ENCODE measurements at regions not wholly inside any gene's neighbourhood (a gene's known extent, or its start where the extent isn't known, plus 50 kb on each side); places are given as distances from the start of the nearest gene placed in this dataset.
A peak's percentile ranks its signal among the peaks of the same experiment; 100 is the strongest.

DNA sequence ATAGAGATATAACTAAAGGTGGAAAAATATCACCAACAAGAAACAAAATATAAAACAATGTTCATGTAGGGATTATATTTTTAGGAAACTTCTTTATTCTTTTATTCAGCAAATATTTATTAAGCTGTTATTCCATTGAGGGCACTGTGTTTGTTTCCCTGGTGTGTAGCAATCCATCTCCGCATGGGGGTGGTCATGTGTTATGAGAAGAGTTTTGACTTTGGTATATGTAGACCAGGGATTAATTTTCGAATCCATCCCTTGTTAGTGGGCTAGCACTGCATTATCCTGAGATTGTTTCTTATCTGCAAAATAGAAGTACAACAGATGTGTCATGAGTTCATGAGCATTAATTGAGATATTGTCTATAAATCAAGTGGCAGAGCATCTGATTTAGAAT, 190.2 kb upstream of the LRRC7 start:
- no peaks in the 10 kb centered on the region for H3K36me3 ChIP-seq (ENCODE audit: control insufficient read depth, insufficient read depth, low read length)

GRCh38 chr1:69388044-69388443, 179.7 kb upstream of the LRRC7 start:
- ChIA-PET POLR2A (no interaction called here), CTCF (no interaction called here)
- H3K36me3 ChIP-seq (ENCODE audit: control insufficient read depth, insufficient read depth, low read length): no peaks in the 10 kb centered on the region
- Mint-ChIP-seq H3K27me3 (ENCODE audit: insufficient read depth, unreplicated experiment) (no peaks in the 10 kb centered on the region), H3K9me3 (ENCODE audit: unreplicated experiment) (peaks cover 13% of the 10 kb centered on the region), H3K27ac (ENCODE audit: unreplicated experiment) (no peak overlapping the region), H3K36me3 (ENCODE audit: insufficient read depth, unreplicated experiment) (no peaks in the 10 kb centered on the region), H3K4me1 (ENCODE audit: low read depth, unreplicated experiment) (no peaks in the 10 kb centered on the region), H3K4me3 (ENCODE audit: unreplicated experiment) (no peak overlapping the region)
- no peak for DNase-seq
- intact Hi-C loops (cut with micrococcal nuclease; ENCODE audit: unreplicated experiment): no loop called here
- H3K27me3 ChIP-seq (replicated peaks; ENCODE audit: control insufficient read depth, insufficient read depth, low read length): no peaks in the 10 kb centered on the region
- no peak overlapping the region for H3K4me3 ChIP-seq (ENCODE audit: low read depth, low read length)
- no TSS peak for BruUV-seq (replicated peaks)
- TF ChIP-seq, protein P1, sequence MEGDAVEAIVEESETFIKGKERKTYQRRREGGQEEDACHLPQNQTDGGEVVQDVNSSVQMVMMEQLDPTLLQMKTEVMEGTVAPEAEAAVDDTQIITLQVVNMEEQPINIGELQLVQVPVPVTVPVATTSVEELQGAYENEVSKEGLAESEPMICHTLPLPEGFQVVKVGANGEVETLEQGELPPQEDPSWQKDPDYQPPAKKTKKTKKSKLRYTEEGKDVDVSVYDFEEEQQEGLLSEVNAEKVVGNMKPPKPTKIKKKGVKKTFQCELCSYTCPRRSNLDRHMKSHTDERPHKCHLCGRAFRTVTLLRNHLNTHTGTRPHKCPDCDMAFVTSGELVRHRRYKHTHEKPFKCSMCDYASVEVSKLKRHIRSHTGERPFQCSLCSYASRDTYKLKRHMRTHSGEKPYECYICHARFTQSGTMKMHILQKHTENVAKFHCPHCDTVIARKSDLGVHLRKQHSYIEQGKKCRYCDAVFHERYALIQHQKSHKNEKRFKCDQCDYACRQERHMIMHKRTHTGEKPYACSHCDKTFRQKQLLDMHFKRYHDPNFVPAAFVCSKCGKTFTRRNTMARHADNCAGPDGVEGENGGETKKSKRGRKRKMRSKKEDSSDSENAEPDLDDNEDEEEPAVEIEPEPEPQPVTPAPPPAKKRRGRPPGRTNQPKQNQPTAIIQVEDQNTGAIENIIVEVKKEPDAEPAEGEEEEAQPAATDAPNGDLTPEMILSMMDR (IDR thresholded peaks at IDR 0.05; ENCODE audit: insufficient read depth in 1 of 2, low read depth in 1 of 2, low read length in 1 of 2, severe bottlenecking in 1 of 2, unreplicated experiment in 1 of 2): no peak
- no peaks in the 10 kb centered on the region for H3K9me3 ChIP-seq
- H3K4me1 ChIP-seq: no peaks in the 10 kb centered on the region

More for the DNA sequence above, 190.2 kb upstream of the LRRC7 start:
- peak in 1 of 2 experiments; percentile 4 for DNase-seq
- H3K27me3 Mint-ChIP-seq (ENCODE audit: insufficient read depth, unreplicated experiment): no peaks in the 10 kb centered on the region
- intact Hi-C loops (cut with micrococcal nuclease; ENCODE audit: unreplicated experiment): loop anchor here (1.0 to 2.0 kb wide), 2 partner anchors 323 to 360 kb away; no protein-coding TSS in a partner anchor
- H3K4me1 ChIP-seq: no peaks in the 10 kb centered on the region
- H3K4me3 Mint-ChIP-seq (ENCODE audit: unreplicated experiment): no peak overlapping the region
- no peak overlapping the region for H3K4me3 ChIP-seq (ENCODE audit: low read depth, low read length)
- peaks cover 15% of the 10 kb centered on the region for H3K4me1 Mint-ChIP-seq (ENCODE audit: low read depth, unreplicated experiment)
- CTCF ChIA-PET: no interaction called here
- H3K9me3 ChIP-seq: no peaks in the 10 kb centered on the region
- TF ChIP-seq, protein P1 (IDR thresholded peaks at IDR 0.05; ENCODE audit: insufficient read depth in 1 of 2, low read depth in 1 of 2, low read length in 1 of 2, severe bottlenecking in 1 of 2, unreplicated experiment in 1 of 2): peak in 1 of 2 experiments; percentile 24
- no peaks in the 10 kb centered on the region for H3K36me3 Mint-ChIP-seq (ENCODE audit: insufficient read depth, unreplicated experiment)
- H3K9me3 Mint-ChIP-seq (ENCODE audit: unreplicated experiment): no peaks in the 10 kb centered on the region
- H3K27ac Mint-ChIP-seq (ENCODE audit: unreplicated experiment): no peak overlapping the region
- POLR2A ChIA-PET: no interaction called here
- no peaks in the 10 kb centered on the region for H3K27me3 ChIP-seq (replicated peaks; ENCODE audit: control insufficient read depth, insufficient read depth, low read length)
- BruUV-seq (replicated peaks): no TSS peak

DNA sequence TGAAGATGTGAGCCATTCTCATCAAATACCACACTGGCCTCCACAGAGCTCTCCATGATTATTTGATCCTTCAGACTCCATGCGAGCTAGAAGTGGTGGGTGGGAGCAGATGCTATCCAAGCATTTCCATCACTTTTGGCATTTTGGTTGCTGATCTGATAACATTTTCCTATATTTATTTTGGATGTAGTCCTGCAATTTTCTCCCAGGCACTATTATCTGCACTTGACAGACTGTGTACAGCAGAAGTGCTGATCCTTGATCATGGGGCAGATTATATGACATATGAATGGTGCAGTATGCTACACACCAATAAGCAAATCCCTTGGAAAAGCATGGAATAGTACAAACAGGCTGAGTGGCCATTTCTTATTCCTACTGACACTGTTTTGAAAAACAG, 167.6 kb upstream of the LRRC7 start:
- no peaks in the 10 kb centered on the region for H3K27me3 ChIP-seq (replicated peaks; ENCODE audit: control insufficient read depth, insufficient read depth, low read length)
- H3K27ac Mint-ChIP-seq (ENCODE audit: unreplicated experiment): no peak overlapping the region
- H3K27me3 Mint-ChIP-seq (ENCODE audit: insufficient read depth, unreplicated experiment): no peaks in the 10 kb centered on the region
- no peak overlapping the region for H3K4me3 Mint-ChIP-seq (ENCODE audit: unreplicated experiment)
- ChIA-PET CTCF (no interaction called here), POLR2A (no interaction called here)
- H3K4me1 ChIP-seq: no peaks in the 10 kb centered on the region; the same call in 1 of the 2 replicates
- DNase-seq: no peak
- H3K36me3 ChIP-seq (ENCODE audit: control insufficient read depth, insufficient read depth, low read length): no peaks in the 10 kb centered on the region
- no TSS peak for BruUV-seq (replicated peaks)
- no peaks in the 10 kb centered on the region for H3K9me3 ChIP-seq
- no peak overlapping the region for H3K4me3 ChIP-seq (ENCODE audit: low read depth, low read length)
- intact Hi-C loops (cut with micrococcal nuclease; ENCODE audit: unreplicated experiment): no loop called here
- peaks cover 11% of the 10 kb centered on the region for H3K4me1 Mint-ChIP-seq (ENCODE audit: low read depth, unreplicated experiment)
- H3K9me3 Mint-ChIP-seq (ENCODE audit: unreplicated experiment): no peaks in the 10 kb centered on the region
- TF ChIP-seq, protein P1 (IDR thresholded peaks at IDR 0.05; ENCODE audit: insufficient read depth in 1 of 2, low read depth in 1 of 2, low read length in 1 of 2, severe bottlenecking in 1 of 2, unreplicated experiment in 1 of 2): no peak
- no peaks in the 10 kb centered on the region for H3K36me3 Mint-ChIP-seq (ENCODE audit: insufficient read depth, unreplicated experiment)
